ENCODE measurements at regions not wholly inside any gene's neighbourhood (a gene's known extent, or its start where the extent isn't known, plus 50 kb on each side); places are given as distances from the start of the nearest gene placed in this dataset.

DNA sequence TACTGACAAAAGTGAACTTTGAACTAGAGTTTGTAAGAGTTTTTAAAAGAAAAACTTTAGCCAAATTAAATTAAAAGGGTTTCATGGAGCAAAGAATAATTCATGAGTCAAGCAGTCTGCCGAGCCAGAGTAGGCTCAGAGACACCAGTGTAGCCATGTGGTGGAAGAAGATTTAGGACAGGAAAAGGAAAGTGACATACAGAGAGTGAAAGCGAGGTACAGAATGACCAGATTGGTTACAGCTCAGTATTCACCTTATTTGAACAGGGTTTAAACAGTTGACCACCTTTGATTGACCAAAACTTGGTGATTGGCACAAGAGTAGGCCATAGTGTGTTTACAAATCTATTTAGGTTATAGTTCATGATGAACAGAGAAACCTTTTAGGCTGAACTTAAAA lies 377.8 kb downstream of the KLHL4 start:
- Histone ChIP-seq H3K4me1 (no peaks in the 10 kb centered on the region), H3K9me3 (no peaks in the 10 kb centered on the region), H3K4me3 (no peak overlapping the region), H3K27me3 (no peaks in the 10 kb centered on the region), H3K36me3 (no peaks in the 10 kb centered on the region), H3K27ac (no peak overlapping the region)
- TF ChIP-seq, protein P1, sequence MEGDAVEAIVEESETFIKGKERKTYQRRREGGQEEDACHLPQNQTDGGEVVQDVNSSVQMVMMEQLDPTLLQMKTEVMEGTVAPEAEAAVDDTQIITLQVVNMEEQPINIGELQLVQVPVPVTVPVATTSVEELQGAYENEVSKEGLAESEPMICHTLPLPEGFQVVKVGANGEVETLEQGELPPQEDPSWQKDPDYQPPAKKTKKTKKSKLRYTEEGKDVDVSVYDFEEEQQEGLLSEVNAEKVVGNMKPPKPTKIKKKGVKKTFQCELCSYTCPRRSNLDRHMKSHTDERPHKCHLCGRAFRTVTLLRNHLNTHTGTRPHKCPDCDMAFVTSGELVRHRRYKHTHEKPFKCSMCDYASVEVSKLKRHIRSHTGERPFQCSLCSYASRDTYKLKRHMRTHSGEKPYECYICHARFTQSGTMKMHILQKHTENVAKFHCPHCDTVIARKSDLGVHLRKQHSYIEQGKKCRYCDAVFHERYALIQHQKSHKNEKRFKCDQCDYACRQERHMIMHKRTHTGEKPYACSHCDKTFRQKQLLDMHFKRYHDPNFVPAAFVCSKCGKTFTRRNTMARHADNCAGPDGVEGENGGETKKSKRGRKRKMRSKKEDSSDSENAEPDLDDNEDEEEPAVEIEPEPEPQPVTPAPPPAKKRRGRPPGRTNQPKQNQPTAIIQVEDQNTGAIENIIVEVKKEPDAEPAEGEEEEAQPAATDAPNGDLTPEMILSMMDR (IDR thresholded peaks at IDR 0.05), result no peak
- TF ChIP-seq POLR2A (IDR thresholded peaks at IDR 0.05), result no peak
- DNase-seq, result no peak

DNA sequence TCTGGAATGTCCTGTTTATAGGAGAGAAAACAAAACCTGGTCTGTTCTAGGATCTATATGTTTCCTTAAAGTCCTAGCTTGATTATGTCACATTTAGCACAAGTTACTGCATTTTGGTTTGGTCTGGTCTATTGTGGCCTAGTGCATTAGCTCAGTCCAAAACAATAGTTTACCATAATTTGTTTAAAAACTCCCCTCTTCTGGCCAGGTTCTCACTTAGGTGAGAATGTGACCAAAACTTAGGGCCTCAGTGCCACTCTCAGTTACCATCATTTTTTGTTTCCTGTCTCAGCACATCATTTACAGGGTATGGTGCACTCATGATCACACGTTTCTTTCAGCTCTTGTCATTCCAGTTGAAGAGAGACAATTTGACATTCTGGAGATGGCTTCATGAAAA lies 378.5 kb downstream of the KLHL4 start:
- Histone ChIP-seq H3K27me3 (no peaks in the 10 kb centered on the region), H3K4me3 (no peak overlapping the region), H3K4me1 (no peaks in the 10 kb centered on the region), H3K27ac (no peak overlapping the region), H3K9me3 (no peaks in the 10 kb centered on the region), H3K36me3 (no peaks in the 10 kb centered on the region)
- no peak for DNase-seq
- TF ChIP-seq POLR2A (IDR thresholded peaks at IDR 0.05), result no peak
- TF ChIP-seq, protein P1 (IDR thresholded peaks at IDR 0.05), result no peak

DNA sequence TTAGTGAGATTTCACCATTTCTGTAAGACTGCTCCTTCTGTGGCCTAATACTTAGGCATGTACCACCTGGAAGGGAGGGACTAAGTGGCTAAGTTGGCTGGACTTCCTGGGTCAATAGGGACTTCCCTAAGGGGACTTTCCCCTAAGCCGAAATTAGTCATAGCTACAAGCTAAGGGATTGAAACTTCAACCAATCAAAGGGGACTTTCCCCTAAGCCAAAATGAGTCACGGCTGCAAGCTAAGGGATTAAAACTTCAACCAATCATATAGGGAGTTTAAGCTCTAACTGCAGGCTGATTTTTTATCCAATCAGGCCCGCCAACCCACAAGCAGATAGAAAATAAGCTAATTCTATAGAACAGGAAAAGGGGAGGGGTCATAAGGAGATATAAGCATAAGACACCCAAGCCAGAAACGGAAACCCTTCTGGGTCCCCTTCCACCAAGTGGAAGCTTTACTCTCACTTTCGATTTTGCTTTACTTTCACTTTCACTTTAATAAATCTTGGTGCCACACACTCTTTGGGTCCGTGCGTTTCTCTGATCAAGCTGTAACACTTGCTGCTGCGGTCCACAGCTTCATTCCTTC lies 382.8 kb downstream of the KLHL4 start:
- no peak overlapping the region for H3K27ac ChIP-seq
- H3K4me1 ChIP-seq, result no peaks in the 10 kb centered on the region
- no peak for DNase-seq
- H3K36me3 ChIP-seq, result no peaks in the 10 kb centered on the region
- H3K9me3 ChIP-seq, result no peaks in the 10 kb centered on the region
- H3K4me3 ChIP-seq, result peak overlapping the region in 1 of 4 donors; percentile 0
- TF ChIP-seq, protein P1 (IDR thresholded peaks at IDR 0.05), result no peak
- no peak for TF ChIP-seq POLR2A (IDR thresholded peaks at IDR 0.05)
- H3K27me3 ChIP-seq, result no peaks in the 10 kb centered on the region

DNA sequence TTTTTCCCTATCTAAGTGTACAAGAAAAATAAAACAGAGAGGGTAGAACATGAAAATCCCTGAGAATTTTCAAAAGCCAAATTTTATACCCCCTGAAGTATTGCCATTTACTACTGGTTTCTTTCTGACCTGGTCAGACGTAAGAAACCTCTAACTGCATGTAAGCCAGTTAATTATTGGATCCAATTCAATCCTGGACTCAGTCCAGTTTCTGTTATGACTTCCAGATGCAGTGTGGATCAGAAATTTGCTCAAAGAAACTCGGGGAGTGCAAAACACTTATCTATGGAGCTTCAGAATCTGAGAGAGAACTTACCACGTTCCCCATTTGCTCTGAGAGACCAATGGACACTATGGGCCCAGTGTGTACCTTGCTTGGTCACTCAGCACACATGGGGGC lies 383.5 kb downstream of the KLHL4 start:
- Histone ChIP-seq H3K4me1 (no peaks in the 10 kb centered on the region), H3K4me3 (no peak overlapping the region), H3K27ac (no peak overlapping the region), H3K27me3 (no peaks in the 10 kb centered on the region), H3K9me3 (no peaks in the 10 kb centered on the region), H3K36me3 (no peaks in the 10 kb centered on the region)
- TF ChIP-seq POLR2A (IDR thresholded peaks at IDR 0.05), result no peak
- TF ChIP-seq, protein P1 (IDR thresholded peaks at IDR 0.05), result no peak
- no peak for DNase-seq

DNA sequence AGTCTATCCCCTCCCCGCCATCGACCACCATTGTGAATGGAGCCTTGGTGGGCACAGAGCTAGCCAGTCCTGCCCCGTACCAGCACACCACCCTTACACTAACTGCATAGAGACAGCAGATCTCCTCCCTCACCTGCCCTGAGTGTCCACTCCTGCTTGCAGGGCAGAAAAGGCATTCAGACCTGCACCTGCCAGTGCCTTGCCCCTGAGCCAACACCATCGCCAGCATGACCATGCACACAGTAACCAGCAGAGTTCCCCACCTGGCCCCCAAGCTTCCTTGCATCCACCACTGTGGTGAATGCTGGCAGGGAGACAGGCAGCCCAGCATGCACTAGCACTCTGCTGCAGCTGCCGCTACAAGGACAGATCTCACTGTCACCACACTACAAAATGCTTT lies 397.1 kb downstream of the KLHL4 start:
- no peaks in the 10 kb centered on the region for H3K4me1 ChIP-seq
- no peak overlapping the region for H3K4me3 ChIP-seq
- no peaks in the 10 kb centered on the region for H3K9me3 ChIP-seq
- H3K36me3 ChIP-seq, result no peaks in the 10 kb centered on the region
- no peaks in the 10 kb centered on the region for H3K27me3 ChIP-seq
- no peak for DNase-seq
- TF ChIP-seq POLR2A (IDR thresholded peaks at IDR 0.05), result no peak
- TF ChIP-seq, protein P1 (IDR thresholded peaks at IDR 0.05), result no peak
- H3K27ac ChIP-seq, result no peak overlapping the region

DNA sequence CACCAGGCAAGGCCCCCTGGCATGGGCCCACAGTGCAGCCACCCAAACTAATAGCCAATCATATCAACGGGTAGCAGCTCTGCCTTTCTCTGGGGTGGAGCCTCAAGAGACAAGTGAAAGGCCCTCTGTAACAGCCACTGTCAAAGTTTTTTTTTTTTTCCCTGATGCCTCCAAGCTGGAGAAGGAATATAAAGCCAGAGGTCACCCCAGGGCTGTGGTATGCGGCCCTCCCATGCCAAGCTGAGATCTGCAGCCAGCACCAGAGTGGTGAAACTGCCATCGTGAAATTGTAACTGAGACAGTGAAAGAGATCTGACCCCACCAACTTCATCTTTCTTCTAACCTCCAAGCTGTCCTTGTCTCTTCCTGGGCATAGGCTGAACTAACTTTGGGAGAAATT lies 407.0 kb downstream of the KLHL4 start:
- Histone ChIP-seq H3K4me1 (no peaks in the 10 kb centered on the region), H3K4me3 (no peak overlapping the region), H3K9me3 (no peaks in the 10 kb centered on the region), H3K36me3 (no peaks in the 10 kb centered on the region), H3K27me3 (no peaks in the 10 kb centered on the region), H3K27ac (no peak overlapping the region)
- TF ChIP-seq, protein P1 (IDR thresholded peaks at IDR 0.05), result no peak
- no peak for TF ChIP-seq POLR2A (IDR thresholded peaks at IDR 0.05)
- no peak for DNase-seq

All from Peyer's patch (tissue), 4 donors.